ENCODE measurements at regions not wholly inside any gene's neighbourhood (a gene's known extent, or its start where the extent isn't known, plus 50 kb on each side); places are given as distances from the start of the nearest gene placed in this dataset.

- TF ChIP-seq CTCF (IDR thresholded peaks at IDR 0.05), result no peak
- TF ChIP-seq EP300 (IDR thresholded peaks at IDR 0.05), result no peak
- no peak for TF ChIP-seq POLR2A (IDR thresholded peaks at IDR 0.05)
Observed at GRCh38 chr4:182000077-182000476, 243.1 kb upstream of the TENM3 start.
